MM.1S (cell line): ENCODE measurements at regions not wholly inside any gene's neighbourhood (a gene's known extent, or its start where the extent isn't known, plus 50 kb on each side); places are given as distances from the start of the nearest gene placed in this dataset.

Experiments
- DNase-seq: peaks from one replicate; pipeline ENCODE4 v3.0.0-alpha.2; 2015
- H2AFZ ChIP-seq: fragments of 300-600 bp; sonication (generic); 2 replicates; pipeline ENCODE4 v1.6.0; 2016; ENCODE audit warnings: antibody characterized with exemption, low read length
- H3F3A ChIP-seq: fragments of 300-600 bp; sonication (generic); 2 replicates; pipeline ENCODE4 v1.6.1; 2016; ENCODE audit warnings: mild to moderate bottlenecking, antibody characterized with exemption, low read length, moderate library complexity, mixed read lengths; ENCODE audit not compliant: insufficient read depth
- H3K27ac ChIP-seq: fragments of 300-600 bp; sonication (generic); 2 replicates; pipeline ENCODE4 v1.5.1; 2016; ENCODE audit warnings: mild to moderate bottlenecking, low read length
- H3K27me3 ChIP-seq: fragments of 300-600 bp; sonication (generic); replicated peaks from 2 replicates; pipeline ENCODE4 v1.6.0; 2016; ENCODE audit warnings: low read length; ENCODE audit not compliant: insufficient read depth
- H3K36me3 ChIP-seq: fragments of 300-600 bp; sonication (generic); replicated peaks from 2 replicates; pipeline ENCODE4 v1.6.1; 2016; ENCODE audit warnings: mild to moderate bottlenecking, low read length, mixed read lengths; ENCODE audit not compliant: insufficient read depth
- H3K4me1 ChIP-seq: fragments of 300-600 bp; sonication (generic); 2 replicates; pipeline ENCODE4 v1.6.1; 2016; ENCODE audit warnings: low read length, mixed read lengths
- H3K4me2 ChIP-seq: fragments of 300-600 bp; sonication (generic); 2 replicates; pipeline ENCODE4 v1.6.0; 2016; ENCODE audit warnings: low read depth, low read length
- H3K4me3 ChIP-seq: fragments of 300-600 bp; sonication (generic); 2 replicates; pipeline ENCODE4 v1.5.1; 2016; ENCODE audit warnings: low read length, mixed read lengths
- H3K79me2 ChIP-seq: fragments of 300-600 bp; sonication (generic); 2 replicates; pipeline ENCODE4 v1.6.1; 2016; ENCODE audit warnings: mixed run types, low read length, mixed read lengths
- H3K9ac ChIP-seq: fragments of 300-600 bp; sonication (generic); 2 replicates; pipeline ENCODE4 v1.6.1; 2016; ENCODE audit warnings: low read length, mixed read lengths
- H3K9me2 ChIP-seq: fragments of 300-600 bp; sonication (generic); replicated peaks from 2 replicates; pipeline ENCODE4 v1.6.1; 2016; ENCODE audit warnings: mild to moderate bottlenecking, low read length, mixed read lengths; ENCODE audit not compliant: insufficient read depth
- H3K9me3 ChIP-seq: fragments of 300-600 bp; sonication (generic); replicated peaks from 2 replicates; pipeline ENCODE4 v1.6.1; 2016; ENCODE audit warnings: mild to moderate bottlenecking, low read length, mixed read lengths; ENCODE audit not compliant: insufficient read depth
- H4K20me1 ChIP-seq: fragments of 300-600 bp; sonication (generic); 2 replicates; pipeline ENCODE4 v1.6.1; 2016; ENCODE audit warnings: mild to moderate bottlenecking, low read length, moderate library complexity, mixed read lengths; ENCODE audit not compliant: insufficient read depth
- EZH2 ChIP-seq: fragments of 300-600 bp; sonication (generic); optimal IDR thresholded peaks from 2 replicates; pipeline ENCODE3; 2017; ENCODE audit warnings: low read depth, mild to moderate bottlenecking, antibody characterized with exemption, low read length, mixed read lengths
- EZH2phosphoT487 ChIP-seq: fragments of 300-600 bp; sonication (generic); IDR thresholded peaks from 2 replicates; pipeline ENCODE4 v1.6.1; 2018; ENCODE audit warnings: antibody characterized with exemption, low read length
- TF ChIP-seq, protein P1 (sequence below): fragments of 300-600 bp; sonication (generic); IDR thresholded peaks from 2 replicates; pipeline ENCODE4 v1.5.1; 2016; ENCODE audit warnings: antibody characterized with exemption, low read length, mixed read lengths

- no peak for DNase-seq
- Histone ChIP-seq H3F3A (no peaks in the 10 kb centered on the region), H3K9me3 (no peaks in the 10 kb centered on the region), H3K9me2 (no peaks in the 10 kb centered on the region), H3K4me3 (no peak overlapping the region), H3K9ac (no peak overlapping the region), H3K4me1 (no peaks in the 10 kb centered on the region), H3K27me3 (no peaks in the 10 kb centered on the region), H3K27ac (no peak overlapping the region), H2AFZ (no peak overlapping the region), H3K36me3 (no peaks in the 10 kb centered on the region), H3K4me2 (no peak overlapping the region), H4K20me1 (no peaks in the 10 kb centered on the region), H3K79me2 (no peaks in the 10 kb centered on the region)
- no peak for TF ChIP-seq EZH2phosphoT487
- TF ChIP-seq, protein P1, sequence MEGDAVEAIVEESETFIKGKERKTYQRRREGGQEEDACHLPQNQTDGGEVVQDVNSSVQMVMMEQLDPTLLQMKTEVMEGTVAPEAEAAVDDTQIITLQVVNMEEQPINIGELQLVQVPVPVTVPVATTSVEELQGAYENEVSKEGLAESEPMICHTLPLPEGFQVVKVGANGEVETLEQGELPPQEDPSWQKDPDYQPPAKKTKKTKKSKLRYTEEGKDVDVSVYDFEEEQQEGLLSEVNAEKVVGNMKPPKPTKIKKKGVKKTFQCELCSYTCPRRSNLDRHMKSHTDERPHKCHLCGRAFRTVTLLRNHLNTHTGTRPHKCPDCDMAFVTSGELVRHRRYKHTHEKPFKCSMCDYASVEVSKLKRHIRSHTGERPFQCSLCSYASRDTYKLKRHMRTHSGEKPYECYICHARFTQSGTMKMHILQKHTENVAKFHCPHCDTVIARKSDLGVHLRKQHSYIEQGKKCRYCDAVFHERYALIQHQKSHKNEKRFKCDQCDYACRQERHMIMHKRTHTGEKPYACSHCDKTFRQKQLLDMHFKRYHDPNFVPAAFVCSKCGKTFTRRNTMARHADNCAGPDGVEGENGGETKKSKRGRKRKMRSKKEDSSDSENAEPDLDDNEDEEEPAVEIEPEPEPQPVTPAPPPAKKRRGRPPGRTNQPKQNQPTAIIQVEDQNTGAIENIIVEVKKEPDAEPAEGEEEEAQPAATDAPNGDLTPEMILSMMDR, result no peak
- no peak for TF ChIP-seq EZH2
Observed at GRCh38 chr3:110677506-110677905, 394.1 kb upstream of the NECTIN3 start.

- Histone ChIP-seq H3K9me2 (no peaks in the 10 kb centered on the region), H3K36me3 (no peaks in the 10 kb centered on the region), H3K79me2 (no peaks in the 10 kb centered on the region)
Observed at GRCh38 chr3:110679285-110679684, 392.3 kb upstream of the NECTIN3 start.

GRCh38 chr3:110680450-110680849, 391.2 kb upstream of the NECTIN3 start:
- no peak overlapping the region for H3K4me3 ChIP-seq
- H3K9ac ChIP-seq, result no peak overlapping the region
- no peaks in the 10 kb centered on the region for H4K20me1 ChIP-seq
- no peaks in the 10 kb centered on the region for H3K27me3 ChIP-seq
- H3K9me3 ChIP-seq, result no peaks in the 10 kb centered on the region
- H3K27ac ChIP-seq, result no peak overlapping the region
- H3K4me1 ChIP-seq, result no peaks in the 10 kb centered on the region
- TF ChIP-seq EZH2 (no peak), EZH2phosphoT487 (no peak)
- TF ChIP-seq, protein P1, result no peak
- DNase-seq, result no peak
- H3F3A ChIP-seq, result no peaks in the 10 kb centered on the region
- no peaks in the 10 kb centered on the region for H3K36me3 ChIP-seq
- H2AFZ ChIP-seq, result no peak overlapping the region
- H3K79me2 ChIP-seq, result no peaks in the 10 kb centered on the region
- no peaks in the 10 kb centered on the region for H3K9me2 ChIP-seq
- no peak overlapping the region for H3K4me2 ChIP-seq

More at GRCh38 chr3:110679285-110679684, 392.3 kb upstream of the NECTIN3 start:
- no peak for DNase-seq
- H4K20me1 ChIP-seq, result no peaks in the 10 kb centered on the region
- no peaks in the 10 kb centered on the region for H3K9me3 ChIP-seq
- H3F3A ChIP-seq, result no peaks in the 10 kb centered on the region
- H3K9ac ChIP-seq, result no peak overlapping the region
- no peak overlapping the region for H3K27ac ChIP-seq
- H2AFZ ChIP-seq, result no peak overlapping the region
- no peak overlapping the region for H3K4me3 ChIP-seq
- H3K4me2 ChIP-seq, result no peak overlapping the region
- H3K4me1 ChIP-seq, result no peaks in the 10 kb centered on the region
- TF ChIP-seq, protein P1, result no peak
- TF ChIP-seq EZH2 (no peak), EZH2phosphoT487 (no peak)
- no peaks in the 10 kb centered on the region for H3K27me3 ChIP-seq
